Nephron progenitor cell (in vitro differentiated cells): ENCODE measurements at regions not wholly inside any gene's neighbourhood (a gene's known extent, or its start where the extent isn't known, plus 50 kb on each side); places are given as distances from the start of the nearest gene placed in this dataset.

Experiments used
- DNase-seq: peaks from one replicate; pipeline ENCODE4 v3.0.0; 2021
- H3K27ac Mint-ChIP-seq: 2 replicates; pipeline ENCODE4 v1.8.0; 2021; ENCODE audit warnings: mild to moderate bottlenecking, moderate library complexity, mixed read lengths
- H3K27me3 Mint-ChIP-seq: 2 replicates; pipeline ENCODE4 v1.8.0; 2021; ENCODE audit warnings: mild to moderate bottlenecking, low read depth, mixed read lengths; ENCODE audit not compliant: poor library complexity
- H3K36me3 Mint-ChIP-seq: 2 replicates; pipeline ENCODE4 v1.8.0; 2021; ENCODE audit warnings: low read depth, mixed read lengths
- H3K4me1 Mint-ChIP-seq: 2 replicates; pipeline ENCODE4 v1.8.0; 2021; ENCODE audit warnings: mixed read lengths
- H3K4me3 Mint-ChIP-seq: 2 replicates; pipeline ENCODE4 v1.8.0; 2021; ENCODE audit warnings: mild to moderate bottlenecking, moderate library complexity, mixed read lengths
- H3K9me3 Mint-ChIP-seq: 2 replicates; pipeline ENCODE4 v1.8.0; 2021; ENCODE audit warnings: mild to moderate bottlenecking, moderate library complexity, mixed read lengths
- TF ChIP-seq, protein P1 (sequence below): fragments of 200-600 bp; sonication (generic); IDR thresholded peaks from 2 replicates; pipeline ENCODE4 v1.5.0; 2021; ENCODE audit warnings: antibody characterized with exemption

DNA sequence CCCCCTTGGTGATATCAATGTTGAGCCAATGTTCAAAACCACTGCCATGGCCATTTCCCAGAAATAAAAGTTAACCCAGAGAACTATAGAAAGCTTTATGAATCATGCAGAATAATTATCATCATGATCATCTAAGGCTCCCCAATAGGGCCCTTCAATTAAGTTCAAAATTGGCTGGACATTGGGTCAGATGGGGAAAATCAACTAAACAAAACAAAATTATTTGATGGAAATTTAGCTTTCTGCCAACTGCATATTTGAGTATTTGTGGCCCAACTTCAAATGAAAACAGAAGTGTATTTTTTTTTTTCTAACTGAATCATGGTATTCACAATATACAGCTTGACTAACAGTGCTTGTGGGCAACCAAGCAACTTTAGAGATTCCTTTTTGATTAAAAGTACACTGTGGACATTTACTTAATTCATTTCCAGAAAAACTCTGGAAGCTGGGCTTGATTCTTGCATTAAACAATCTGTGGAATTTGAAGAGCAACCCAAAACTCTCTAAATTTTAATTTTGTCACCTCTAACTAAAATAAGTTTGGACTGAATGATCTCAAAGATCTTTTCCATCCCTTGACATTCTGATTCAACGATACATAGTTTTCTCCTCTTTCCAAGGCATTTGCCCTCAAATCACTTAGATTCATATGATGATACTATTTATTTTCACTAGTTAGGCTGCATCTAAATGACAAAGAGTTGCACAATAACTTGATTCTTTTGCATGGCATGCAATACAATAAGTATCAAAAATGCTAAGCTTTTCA, 203.2 kb downstream of the AHR start:
- Mint-ChIP-seq H3K27ac (no peak overlapping the region), H3K27me3 (peaks cover 6% of the 10 kb centered on the region), H3K4me1 (no peaks in the 10 kb centered on the region), H3K9me3 (no peaks in the 10 kb centered on the region), H3K36me3 (no peaks in the 10 kb centered on the region), H3K4me3 (no peak overlapping the region)
- TF ChIP-seq, protein P1, sequence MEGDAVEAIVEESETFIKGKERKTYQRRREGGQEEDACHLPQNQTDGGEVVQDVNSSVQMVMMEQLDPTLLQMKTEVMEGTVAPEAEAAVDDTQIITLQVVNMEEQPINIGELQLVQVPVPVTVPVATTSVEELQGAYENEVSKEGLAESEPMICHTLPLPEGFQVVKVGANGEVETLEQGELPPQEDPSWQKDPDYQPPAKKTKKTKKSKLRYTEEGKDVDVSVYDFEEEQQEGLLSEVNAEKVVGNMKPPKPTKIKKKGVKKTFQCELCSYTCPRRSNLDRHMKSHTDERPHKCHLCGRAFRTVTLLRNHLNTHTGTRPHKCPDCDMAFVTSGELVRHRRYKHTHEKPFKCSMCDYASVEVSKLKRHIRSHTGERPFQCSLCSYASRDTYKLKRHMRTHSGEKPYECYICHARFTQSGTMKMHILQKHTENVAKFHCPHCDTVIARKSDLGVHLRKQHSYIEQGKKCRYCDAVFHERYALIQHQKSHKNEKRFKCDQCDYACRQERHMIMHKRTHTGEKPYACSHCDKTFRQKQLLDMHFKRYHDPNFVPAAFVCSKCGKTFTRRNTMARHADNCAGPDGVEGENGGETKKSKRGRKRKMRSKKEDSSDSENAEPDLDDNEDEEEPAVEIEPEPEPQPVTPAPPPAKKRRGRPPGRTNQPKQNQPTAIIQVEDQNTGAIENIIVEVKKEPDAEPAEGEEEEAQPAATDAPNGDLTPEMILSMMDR, result no peak
- DNase-seq, result no peak

DNA sequence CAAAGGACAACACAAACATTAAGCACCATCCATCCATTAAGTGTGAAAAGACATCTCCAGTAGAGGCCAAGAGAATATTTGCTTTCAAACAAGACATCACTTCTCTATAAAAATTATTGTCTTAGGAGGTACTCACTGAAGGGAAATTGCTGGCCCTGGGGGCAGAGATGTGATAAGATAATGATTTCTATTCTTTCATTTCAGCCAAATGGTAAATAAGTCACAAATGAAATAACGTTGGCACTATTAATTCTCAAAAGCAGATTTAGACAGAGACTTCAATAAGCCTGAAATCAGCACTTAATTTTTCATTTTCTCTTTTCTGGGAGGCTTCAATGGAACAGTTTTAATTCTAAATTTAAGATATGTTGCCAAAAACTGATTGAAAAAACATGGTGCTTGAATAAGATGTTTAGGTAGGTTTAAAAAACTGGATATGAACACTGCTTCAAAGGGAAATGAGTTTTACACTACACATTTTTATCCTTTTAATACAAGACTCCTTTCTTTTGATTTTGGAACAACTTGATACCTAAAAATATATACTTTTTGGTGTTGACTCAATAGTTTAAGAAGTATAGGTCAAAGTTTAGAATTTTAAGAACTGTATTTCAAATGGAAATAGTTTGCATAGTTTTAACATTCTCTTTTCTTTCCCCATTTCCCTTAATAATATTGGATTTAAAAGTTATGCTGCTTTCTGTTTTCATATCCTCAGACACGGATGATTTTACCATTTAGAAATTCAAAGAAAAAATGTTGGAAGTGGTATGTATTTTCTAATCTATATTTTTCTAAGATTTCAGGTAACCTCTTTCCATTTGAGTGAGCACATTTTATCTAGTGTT, 204.0 kb downstream of the AHR start:
- no peak for DNase-seq
- peaks cover 6% of the 10 kb centered on the region for H3K27me3 Mint-ChIP-seq
- H3K9me3 Mint-ChIP-seq, result no peaks in the 10 kb centered on the region
- TF ChIP-seq, protein P1, result no peak
- H3K4me3 Mint-ChIP-seq, result no peak overlapping the region
- no peaks in the 10 kb centered on the region for H3K36me3 Mint-ChIP-seq
- H3K4me1 Mint-ChIP-seq, result no peaks in the 10 kb centered on the region
- no peak overlapping the region for H3K27ac Mint-ChIP-seq

DNA sequence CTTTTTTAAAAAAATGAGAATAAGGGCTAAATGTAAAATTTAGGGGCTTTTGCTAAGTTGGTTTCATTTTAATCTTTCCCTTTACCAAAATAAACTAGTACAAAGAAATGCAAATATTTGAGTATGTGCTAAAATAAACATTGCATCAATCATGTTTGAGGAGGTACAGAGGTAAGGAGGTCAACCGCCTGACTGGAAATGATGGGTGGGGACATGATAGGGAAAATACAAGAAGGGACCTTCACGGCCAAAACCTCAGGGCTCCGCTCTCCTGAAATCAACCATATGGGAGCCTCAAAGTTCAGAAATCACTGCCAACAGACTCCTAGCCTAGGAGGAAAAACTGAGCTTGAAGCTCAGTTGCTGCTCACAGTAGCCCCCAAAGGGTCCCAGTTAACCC, 207.6 kb downstream of the AHR start:
- no peak overlapping the region for H3K27ac Mint-ChIP-seq
- H3K36me3 Mint-ChIP-seq, result no peaks in the 10 kb centered on the region
- no peaks in the 10 kb centered on the region for H3K27me3 Mint-ChIP-seq
- no peaks in the 10 kb centered on the region for H3K9me3 Mint-ChIP-seq
- TF ChIP-seq, protein P1, result no peak
- H3K4me3 Mint-ChIP-seq, result no peak overlapping the region
- H3K4me1 Mint-ChIP-seq, result no peaks in the 10 kb centered on the region
- no peak for DNase-seq

DNA sequence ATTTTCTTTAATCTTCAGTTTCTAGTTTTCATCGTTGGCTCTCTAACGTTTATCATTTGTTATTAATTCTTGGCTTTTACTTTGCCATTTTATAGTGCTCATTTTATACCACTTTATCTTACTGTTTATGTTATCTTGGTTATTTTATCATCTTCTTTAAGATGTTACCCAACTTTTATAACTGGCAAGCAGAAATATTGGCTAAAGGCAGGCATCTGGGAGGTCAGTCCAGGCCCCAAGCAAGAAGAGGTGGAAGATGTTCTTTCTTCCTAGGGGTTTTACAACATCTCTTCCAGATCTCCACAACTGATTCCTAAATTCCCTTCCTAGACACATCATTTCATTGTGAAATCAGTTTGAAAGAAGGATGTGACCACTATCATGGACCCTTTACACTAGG, 208.1 kb downstream of the AHR start:
- Mint-ChIP-seq H3K9me3 (no peaks in the 10 kb centered on the region), H3K4me1 (no peaks in the 10 kb centered on the region), H3K27me3 (no peaks in the 10 kb centered on the region), H3K36me3 (no peaks in the 10 kb centered on the region), H3K27ac (no peak overlapping the region), H3K4me3 (no peak overlapping the region)
- TF ChIP-seq, protein P1, result no peak
- DNase-seq, result no peak

DNA sequence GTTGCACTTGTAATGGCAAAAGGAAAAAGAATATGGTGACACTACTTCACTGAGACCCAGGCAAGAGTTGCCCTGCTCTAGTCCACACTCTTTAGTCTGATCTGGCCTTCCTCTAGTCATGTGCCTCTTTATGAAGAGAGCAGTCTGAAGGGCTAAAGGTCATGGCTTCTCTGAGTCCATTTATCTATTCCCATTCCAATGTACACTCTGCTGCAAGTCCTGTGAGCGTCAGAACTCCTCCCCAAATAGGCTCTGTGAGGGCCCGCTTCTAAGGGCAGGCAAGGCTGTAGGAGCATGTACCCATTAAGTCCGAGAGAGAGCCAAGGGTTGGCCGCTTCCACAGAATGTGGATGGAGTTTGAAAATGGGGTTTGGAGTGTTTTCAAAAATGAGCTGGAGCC, 209.3 kb downstream of the AHR start:
- Mint-ChIP-seq H3K4me1 (no peaks in the 10 kb centered on the region), H3K36me3 (no peaks in the 10 kb centered on the region), H3K4me3 (no peak overlapping the region), H3K27ac (no peak overlapping the region), H3K9me3 (no peaks in the 10 kb centered on the region), H3K27me3 (no peaks in the 10 kb centered on the region)
- TF ChIP-seq, protein P1, result no peak
- no peak for DNase-seq
